ENCODE measurements at regions not wholly inside any gene's neighbourhood (a gene's known extent, or its start where the extent isn't known, plus 50 kb on each side); places are given as distances from the start of the nearest gene placed in this dataset.

- POLR2A ChIA-PET = no interaction called here
- Histone ChIP-seq H3K9me3 (ENCODE audit: control insufficient read depth, insufficient read depth, low read length) (no peaks in the 10 kb centered on the region), H3K27me3 (ENCODE audit: control insufficient read depth, insufficient read depth, low read length) (no peaks in the 10 kb centered on the region), H3K27ac (ENCODE audit: low read depth, low read length) (no peak overlapping the region), H3K4me3 (ENCODE audit: low read depth, low read length) (no peak overlapping the region)
- CTCF ChIA-PET = interaction anchor here (0.7 kb wide), 1 partner anchor 106 kb away, joined by 3 read pairs; no protein-coding TSS in a partner anchor
- no peak for DNase-seq (ENCODE audit: low read depth, low spot score)
- TF ChIP-seq CTCF (IDR thresholded peaks at IDR 0.05; ENCODE audit: low read depth, low read length) = no peak
These were observed 158.1 kb upstream of the USP38 start for GRCh38 chr4:143026459-143027170.

- H3K27ac ChIP-seq (ENCODE audit: low read depth, low read length) = no peak overlapping the region
- H3K4me3 ChIP-seq (ENCODE audit: low read depth, low read length) = no peak overlapping the region
- H3K9me3 ChIP-seq (ENCODE audit: control insufficient read depth, insufficient read depth, low read length) = no peaks in the 10 kb centered on the region
- ChIA-PET POLR2A (no interaction called here), CTCF (no interaction called here)
- DNase-seq (ENCODE audit: low read depth, low spot score) = no peak
- no peak for TF ChIP-seq CTCF (IDR thresholded peaks at IDR 0.05; ENCODE audit: low read depth, low read length)
- H3K27me3 ChIP-seq (ENCODE audit: control insufficient read depth, insufficient read depth, low read length) = no peaks in the 10 kb centered on the region
These were observed 149.1 kb upstream of the USP38 start for GRCh38 chr4:143035661-143036060.

- no peak for DNase-seq (ENCODE audit: low read depth, low spot score)
- no peak for TF ChIP-seq CTCF (IDR thresholded peaks at IDR 0.05; ENCODE audit: low read depth, low read length)
- no peak overlapping the region for H3K4me3 ChIP-seq (ENCODE audit: low read depth, low read length)
- no peaks in the 10 kb centered on the region for H3K9me3 ChIP-seq (ENCODE audit: control insufficient read depth, insufficient read depth, low read length)
- H3K27me3 ChIP-seq (ENCODE audit: control insufficient read depth, insufficient read depth, low read length) = no peaks in the 10 kb centered on the region
- H3K27ac ChIP-seq (ENCODE audit: low read depth, low read length) = no peak overlapping the region
- ChIA-PET CTCF (no interaction called here), POLR2A (no interaction called here)
These were observed 148.3 kb upstream of the USP38 start for GRCh38 chr4:143036443-143036842.

GRCh38 chr4:143046454-143046853, 138.3 kb upstream of the USP38 start:
- no peak for DNase-seq (ENCODE audit: low read depth, low spot score)
- CTCF ChIA-PET = no interaction called here

More at GRCh38 chr4:143046454-143046853, 138.3 kb upstream of the USP38 start:
- no peaks in the 10 kb centered on the region; the same call in 1 of the 2 replicates for H3K9me3 ChIP-seq (ENCODE audit: control insufficient read depth, insufficient read depth, low read length)
- POLR2A ChIA-PET = interaction anchor here (0.7 kb wide), 1 partner anchor 105 kb away, joined by 3 read pairs; no protein-coding TSS in a partner anchor
- H3K27ac ChIP-seq (ENCODE audit: low read depth, low read length) = no peak overlapping the region
- H3K27me3 ChIP-seq (ENCODE audit: control insufficient read depth, insufficient read depth, low read length) = no peaks in the 10 kb centered on the region
- no peak for TF ChIP-seq CTCF (IDR thresholded peaks at IDR 0.05; ENCODE audit: low read depth, low read length)
- no peak overlapping the region for H3K4me3 ChIP-seq (ENCODE audit: low read depth, low read length)
